D721Med (cell line): ENCODE measurements at regions not wholly inside any gene's neighbourhood (a gene's known extent, or its start where the extent isn't known, plus 50 kb on each side); places are given as distances from the start of the nearest gene placed in this dataset.

ENCODE experiments used
- DNase-seq: peaks from one replicate; pipeline ENCODE4 v3.0.0; 2011; ENCODE audit warnings: low spot score; ENCODE audit not compliant: insufficient read length
- FAIRE-seq: peaks from 2 replicates; lab custom pipeline; 2011; peaks lifted over from hg19 to GRCh38; lab: Jason Lieb, UNC
- CTCF ChIP-seq: IDR thresholded peaks from 2 replicates; pipeline ENCODE4 v1.5.1; 2012; ENCODE audit warnings: mild to moderate bottlenecking, control low read depth; ENCODE audit not compliant: insufficient read depth; ENCODE audit errors: missing control alignments

GRCh38 chr5:77550406-77550805 is 58.3 kb upstream of the WDR41 start:
- FAIRE-seq: no peak
- no peak for DNase-seq
- no peak for TF ChIP-seq CTCF

- DNase-seq (no peak), FAIRE-seq (no peak)
- TF ChIP-seq CTCF: no peak
Observed at GRCh38 chr5:77545285-77545684, 53.2 kb upstream of the WDR41 start.
